ELR (cell line): ENCODE measurements at regions not wholly inside any gene's neighbourhood (a gene's known extent, or its start where the extent isn't known, plus 50 kb on each side); places are given as distances from the start of the nearest gene placed in this dataset.
A peak's percentile ranks its signal among the peaks of the same experiment; 100 is the strongest.
"Not testable (repeated sequence)": the region's sequence is repeated elsewhere in the genome, so short reads cannot be mapped to it uniquely, and the experiment has no call there.

Source experiments
- DNase-seq: peaks from one replicate; pipeline ENCODE4 v3.0.0-alpha.2; 2015; ENCODE audit warnings: low read depth

GRCh38 chr2:204360218-204361007 lies 184.9 kb upstream of the PARD3B start:
- DNase-seq: no peak

DNA sequence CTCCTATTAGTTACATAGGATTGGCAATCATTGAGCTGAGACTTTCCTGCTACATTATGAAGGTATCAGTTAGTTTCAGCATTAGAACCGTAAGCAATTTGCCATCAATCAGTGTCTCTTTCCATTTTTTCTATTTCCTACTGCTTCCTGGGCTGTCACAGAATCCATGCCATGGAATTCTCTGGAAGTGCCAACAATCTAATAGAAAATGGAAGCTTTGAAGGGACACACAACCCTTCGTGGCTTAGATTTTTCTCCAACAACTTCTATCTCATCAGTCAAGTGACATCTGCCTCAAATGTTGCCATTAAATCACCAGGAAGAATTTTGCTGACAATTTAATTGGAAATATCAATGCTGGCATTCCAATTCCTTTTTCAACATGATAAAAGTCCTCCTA lies 183.5 kb upstream of the PARD3B start:
- DNase-seq: no peak

GRCh38 chr2:204362581-204362980 lies 182.7 kb upstream of the PARD3B start:
- DNase-seq: no peak

- no peak for DNase-seq
These were observed 181.8 kb upstream of the PARD3B start for GRCh38 chr2:204363513-204363912.

DNA sequence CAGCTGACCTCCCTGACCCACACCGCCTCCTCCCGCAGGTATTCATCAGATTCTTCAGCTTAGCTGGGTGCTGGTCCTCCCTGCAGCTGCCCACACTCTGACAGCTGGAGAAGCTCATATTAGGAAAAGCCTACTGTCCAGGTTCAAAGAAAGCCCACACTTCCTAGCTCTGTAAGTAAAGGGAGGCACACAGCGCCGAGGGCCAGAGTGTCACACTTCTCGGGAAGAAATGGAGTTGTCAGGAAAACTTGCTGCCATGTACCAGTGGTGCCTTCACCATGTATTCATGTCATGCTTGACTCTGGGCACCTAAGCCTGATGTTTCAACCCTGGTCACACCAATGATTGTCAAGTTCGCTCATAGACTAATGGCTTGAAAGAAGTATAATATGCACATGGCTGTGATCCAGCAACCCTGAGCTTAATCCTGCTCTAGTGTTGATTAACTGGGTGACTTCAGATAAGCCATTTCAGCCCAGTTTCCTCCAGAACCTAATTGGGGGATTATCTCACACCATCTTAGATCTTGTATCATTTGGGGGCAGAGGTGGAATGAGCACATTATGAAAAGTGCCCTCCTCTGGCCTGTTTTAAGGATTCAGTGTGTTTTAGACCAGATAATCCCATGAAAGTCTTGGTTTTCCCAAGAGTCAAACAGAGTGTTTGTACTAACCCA lies 180.3 kb upstream of the PARD3B start:
- no peak for DNase-seq

- DNase-seq: no peak
These were observed 179.5 kb upstream of the PARD3B start for GRCh38 chr2:204365811-204366210.

- no peak for DNase-seq
These were observed 177.8 kb upstream of the PARD3B start for GRCh38 chr2:204367466-204367865.

- DNase-seq: no peak
These were observed 175.0 kb upstream of the PARD3B start for GRCh38 chr2:204370172-204370718.

- peak; percentile 39 for DNase-seq
These were observed 171.3 kb upstream of the PARD3B start for GRCh38 chr2:204373942-204374341.

DNA sequence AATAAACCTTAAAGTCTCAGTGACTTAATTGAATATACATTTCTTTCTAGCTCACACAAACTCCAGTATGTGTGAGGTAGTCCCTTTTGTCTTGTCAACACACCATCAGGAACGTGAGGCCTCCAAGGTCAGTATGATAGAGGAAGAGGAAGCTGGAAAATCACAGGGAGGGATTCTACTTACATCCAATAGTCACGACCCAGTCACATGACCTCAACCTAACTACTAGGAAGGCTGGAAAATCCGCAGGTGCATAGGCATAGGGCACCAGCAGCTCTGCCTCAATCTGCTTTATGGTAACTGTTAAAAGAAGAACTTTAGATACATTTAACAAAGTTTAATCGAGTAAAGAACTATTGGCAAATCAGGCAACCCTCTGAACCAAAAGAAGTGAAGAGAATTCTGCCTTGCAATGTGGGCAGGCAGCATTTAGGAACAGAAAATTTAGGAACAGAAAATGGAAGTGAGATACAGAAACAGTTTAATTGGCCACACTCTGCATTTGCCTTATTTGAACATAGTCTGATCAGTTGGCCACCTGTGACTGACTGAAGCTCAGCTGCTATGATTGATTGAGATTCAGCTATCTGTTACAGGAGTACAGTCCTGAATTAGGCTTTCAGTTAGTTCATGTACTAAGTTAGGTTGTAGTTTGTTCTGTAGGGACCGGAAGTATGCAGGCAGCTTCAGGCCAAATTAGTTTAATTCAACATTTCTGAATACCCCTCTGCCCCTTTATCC lies 165.0 kb upstream of the PARD3B start:
- no peak for DNase-seq

DNA sequence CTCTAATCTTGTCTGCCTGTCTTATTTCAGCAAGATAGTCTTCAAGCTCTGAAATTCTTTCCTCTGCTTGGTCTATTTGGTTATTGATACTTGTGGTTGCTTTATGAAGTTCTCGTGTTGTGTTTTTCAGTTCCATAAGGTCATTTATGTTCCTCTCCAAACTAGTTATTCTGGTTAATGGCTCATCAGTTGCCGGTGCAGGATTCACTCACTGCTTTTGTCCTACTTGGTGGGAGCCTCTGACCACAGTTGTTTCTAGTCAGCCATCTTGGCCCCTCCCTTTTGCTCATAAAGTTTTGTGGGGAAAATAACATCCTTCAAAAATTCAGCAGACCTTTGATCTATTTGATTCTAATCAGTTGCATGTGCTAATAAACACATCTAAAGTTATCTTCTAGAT lies 158.6 kb upstream of the PARD3B start:
- no peak for DNase-seq

DNA sequence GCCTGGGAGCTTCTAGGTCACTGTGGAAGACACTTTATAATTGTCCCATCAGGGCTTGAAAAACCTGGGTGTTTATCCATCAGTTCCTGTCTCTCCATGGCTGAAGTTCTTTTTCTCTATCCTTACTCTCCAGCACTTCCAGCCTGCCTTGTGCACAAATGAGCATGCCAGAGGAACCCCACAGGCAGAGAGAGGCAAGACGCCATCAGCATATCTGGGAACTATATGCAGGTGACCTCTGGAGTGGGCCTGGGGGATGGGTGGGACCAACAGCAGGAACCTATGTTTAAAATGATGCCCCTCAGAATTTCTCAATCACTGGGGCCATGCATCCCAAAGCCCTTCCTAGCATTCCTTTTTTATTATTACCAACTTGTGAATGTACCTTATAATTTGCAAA lies 156.2 kb upstream of the PARD3B start:
- no peak for DNase-seq

DNA sequence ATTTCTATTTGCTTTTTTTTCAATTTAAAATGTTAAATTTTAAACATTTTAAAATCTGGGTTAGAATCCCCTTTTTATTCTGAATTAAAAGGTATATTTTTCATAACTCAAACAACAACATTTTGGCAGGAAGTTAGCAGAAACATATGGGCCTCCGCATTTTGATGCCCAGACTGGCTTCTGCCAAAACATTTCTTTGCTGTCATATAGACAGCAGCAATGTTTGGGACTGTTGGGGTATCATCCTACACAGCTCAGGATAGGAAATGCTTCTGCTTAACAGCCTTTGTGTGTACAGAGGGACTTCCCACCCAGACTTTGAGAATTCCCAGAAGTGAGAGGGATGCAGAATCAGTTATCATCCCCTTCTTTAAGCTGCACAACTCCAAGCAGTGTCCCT lies 155.4 kb upstream of the PARD3B start:
- DNase-seq: no peak

DNA sequence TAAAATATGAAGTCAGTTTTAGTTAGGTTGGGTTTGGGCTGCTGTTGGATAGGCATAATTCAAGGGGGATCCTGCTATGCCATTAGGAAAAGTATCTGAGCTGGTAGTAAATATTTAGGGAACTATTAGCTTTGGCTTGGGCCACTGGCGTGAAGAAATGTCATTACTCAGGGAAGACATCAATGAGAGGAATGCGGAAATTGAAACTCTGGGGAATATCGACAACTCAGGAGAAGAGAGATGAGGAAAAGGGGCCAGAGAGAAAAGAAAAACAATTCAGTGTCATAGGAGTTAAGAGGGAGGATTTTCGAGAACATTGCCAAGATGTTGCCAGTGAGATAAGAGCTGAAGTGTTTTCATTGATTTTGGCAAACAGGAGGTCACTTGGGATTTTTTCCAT lies 149.7 kb upstream of the PARD3B start:
- no peak for DNase-seq

- DNase-seq: no peak
These were observed 144.2 kb upstream of the PARD3B start for GRCh38 chr2:204401114-204401513.

GRCh38 chr2:204407204-204408014 lies 137.9 kb upstream of the PARD3B start:
- peak; percentile 2 for DNase-seq

DNA sequence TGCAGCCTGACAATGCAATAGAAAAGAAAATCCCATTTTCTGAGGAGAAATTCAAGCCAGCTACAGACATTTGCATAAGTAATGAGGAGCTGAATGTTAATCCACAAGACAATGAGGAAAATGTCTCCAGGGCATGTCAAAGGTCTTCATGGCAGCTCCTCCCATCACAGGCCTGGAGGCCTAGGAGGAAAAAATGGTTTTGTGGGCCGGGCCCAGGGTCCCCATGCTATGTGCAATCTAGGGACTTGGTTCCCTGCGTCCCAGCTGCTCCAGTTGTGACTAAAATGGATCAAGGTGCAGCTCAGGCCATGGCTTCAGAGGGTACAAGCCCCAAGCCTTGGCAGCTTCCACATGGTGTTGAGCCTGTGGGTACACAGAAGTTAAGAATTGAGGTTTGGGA lies 132.5 kb upstream of the PARD3B start:
- not testable (repeated sequence) for DNase-seq

GRCh38 chr2:204415406-204416181 lies 129.7 kb upstream of the PARD3B start:
- no peak for DNase-seq

- DNase-seq: no peak
These were observed 129.0 kb upstream of the PARD3B start for GRCh38 chr2:204416236-204416635.

DNA sequence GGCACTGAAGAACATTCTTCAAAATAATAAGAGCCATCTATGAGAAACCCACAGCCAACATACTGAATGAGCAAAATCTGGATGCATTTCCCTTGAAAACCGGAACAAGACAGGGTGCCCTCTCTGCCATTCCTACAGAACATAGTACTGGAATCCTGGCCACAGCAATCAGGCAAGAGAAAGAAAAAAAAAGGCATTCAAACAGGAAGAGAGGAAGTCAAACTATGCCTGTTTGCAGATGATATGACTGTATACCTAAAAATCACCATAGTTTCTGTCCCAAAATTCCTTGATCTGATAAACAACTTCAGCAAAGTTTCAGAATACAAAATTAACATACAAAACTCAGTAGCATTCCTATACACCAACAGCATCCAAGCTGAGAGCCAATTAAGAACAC lies 119.5 kb upstream of the PARD3B start:
- no peak for DNase-seq

- DNase-seq: no peak
These were observed 116.6 kb upstream of the PARD3B start for GRCh38 chr2:204428675-204429074.
